ENCODE measurements at regions not wholly inside any gene's neighbourhood (a gene's known extent, or its start where the extent isn't known, plus 50 kb on each side); places are given as distances from the start of the nearest gene placed in this dataset.

- H3K4me3 Mint-ChIP-seq (ENCODE audit: unreplicated experiment) = no peak overlapping the region
- H3K27me3 Mint-ChIP-seq (ENCODE audit: unreplicated experiment) = peaks cover 1% of the 10 kb centered on the region
- TF ChIP-seq, protein P1, sequence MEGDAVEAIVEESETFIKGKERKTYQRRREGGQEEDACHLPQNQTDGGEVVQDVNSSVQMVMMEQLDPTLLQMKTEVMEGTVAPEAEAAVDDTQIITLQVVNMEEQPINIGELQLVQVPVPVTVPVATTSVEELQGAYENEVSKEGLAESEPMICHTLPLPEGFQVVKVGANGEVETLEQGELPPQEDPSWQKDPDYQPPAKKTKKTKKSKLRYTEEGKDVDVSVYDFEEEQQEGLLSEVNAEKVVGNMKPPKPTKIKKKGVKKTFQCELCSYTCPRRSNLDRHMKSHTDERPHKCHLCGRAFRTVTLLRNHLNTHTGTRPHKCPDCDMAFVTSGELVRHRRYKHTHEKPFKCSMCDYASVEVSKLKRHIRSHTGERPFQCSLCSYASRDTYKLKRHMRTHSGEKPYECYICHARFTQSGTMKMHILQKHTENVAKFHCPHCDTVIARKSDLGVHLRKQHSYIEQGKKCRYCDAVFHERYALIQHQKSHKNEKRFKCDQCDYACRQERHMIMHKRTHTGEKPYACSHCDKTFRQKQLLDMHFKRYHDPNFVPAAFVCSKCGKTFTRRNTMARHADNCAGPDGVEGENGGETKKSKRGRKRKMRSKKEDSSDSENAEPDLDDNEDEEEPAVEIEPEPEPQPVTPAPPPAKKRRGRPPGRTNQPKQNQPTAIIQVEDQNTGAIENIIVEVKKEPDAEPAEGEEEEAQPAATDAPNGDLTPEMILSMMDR (IDR thresholded peaks at IDR 0.05; ENCODE audit: unreplicated experiment) = no peak
- no peak for DNase-seq (ENCODE audit: low spot score)
- H3K27ac Mint-ChIP-seq (ENCODE audit: unreplicated experiment) = peak overlapping the region; percentile 45
- no peaks in the 10 kb centered on the region for H3K36me3 Mint-ChIP-seq (ENCODE audit: low read depth, unreplicated experiment)
- peaks cover 7% of the 10 kb centered on the region for H3K4me1 Mint-ChIP-seq (ENCODE audit: unreplicated experiment)
- H3K9me3 Mint-ChIP-seq (ENCODE audit: unreplicated experiment) = no peaks in the 10 kb centered on the region
These were observed 426.1 kb upstream of the CTNND2 start for GRCh38 chr5:12330381-12330780.

- Mint-ChIP-seq H3K4me1 (ENCODE audit: unreplicated experiment) (no peaks in the 10 kb centered on the region), H3K36me3 (ENCODE audit: low read depth, unreplicated experiment) (no peaks in the 10 kb centered on the region), H3K9me3 (ENCODE audit: unreplicated experiment) (no peaks in the 10 kb centered on the region), H3K27ac (ENCODE audit: unreplicated experiment) (no peak overlapping the region), H3K27me3 (ENCODE audit: unreplicated experiment) (peaks cover 2% of the 10 kb centered on the region), H3K4me3 (ENCODE audit: unreplicated experiment) (no peak overlapping the region)
- no peak for DNase-seq (ENCODE audit: low spot score)
- TF ChIP-seq, protein P1 (IDR thresholded peaks at IDR 0.05; ENCODE audit: unreplicated experiment) = no peak
These were observed 419.5 kb upstream of the CTNND2 start for GRCh38 chr5:12323637-12324229.

DNA sequence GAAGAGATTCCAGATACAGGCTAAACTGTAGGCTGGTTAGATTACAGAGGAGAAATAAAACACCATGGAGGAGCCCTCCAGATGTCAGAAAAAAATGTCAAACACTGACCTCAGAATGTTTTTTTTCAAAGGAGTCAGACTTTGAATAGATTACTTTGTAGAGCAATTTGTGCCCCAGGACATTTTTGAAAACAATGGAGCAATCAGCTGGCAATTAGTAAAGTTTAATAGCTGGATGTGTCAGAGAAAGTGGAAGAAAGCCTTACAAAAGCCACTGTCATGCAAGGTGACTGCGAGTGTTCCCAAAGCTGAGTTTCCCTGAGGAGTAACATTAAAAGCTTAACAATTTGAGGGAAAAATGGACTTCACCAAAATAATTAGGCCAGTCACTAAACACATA lies 417.8 kb upstream of the CTNND2 start:
- Mint-ChIP-seq H3K27ac (ENCODE audit: unreplicated experiment) (no peak overlapping the region), H3K9me3 (ENCODE audit: unreplicated experiment) (no peaks in the 10 kb centered on the region), H3K4me1 (ENCODE audit: unreplicated experiment) (peaks cover under 1% of the 10 kb centered on the region), H3K27me3 (ENCODE audit: unreplicated experiment) (peaks cover 2% of the 10 kb centered on the region), H3K4me3 (ENCODE audit: unreplicated experiment) (no peak overlapping the region), H3K36me3 (ENCODE audit: low read depth, unreplicated experiment) (no peaks in the 10 kb centered on the region)
- TF ChIP-seq, protein P1 (IDR thresholded peaks at IDR 0.05; ENCODE audit: unreplicated experiment) = no peak
- no peak for DNase-seq (ENCODE audit: low spot score)

DNA sequence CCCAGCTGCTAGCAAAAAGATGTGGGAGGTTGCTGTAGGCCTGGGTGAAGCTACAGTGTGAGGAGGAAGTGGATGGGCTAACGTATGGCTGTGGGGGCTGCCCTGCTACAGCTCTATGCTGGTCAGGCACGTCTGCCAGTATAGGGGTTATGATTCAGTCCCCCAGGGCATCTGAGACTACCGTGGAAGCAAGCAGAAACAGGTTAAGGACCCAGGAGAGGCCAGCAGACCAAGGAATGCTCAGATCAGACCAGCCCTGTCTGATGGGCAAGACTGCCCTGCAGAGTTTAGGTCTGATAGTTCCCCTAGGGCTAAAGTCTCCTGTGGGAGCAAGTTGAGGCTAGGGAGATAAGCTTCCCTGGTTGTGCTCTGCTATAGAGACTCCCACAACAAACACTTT lies 416.1 kb upstream of the CTNND2 start:
- Mint-ChIP-seq H3K4me3 (ENCODE audit: unreplicated experiment) (no peak overlapping the region), H3K27me3 (ENCODE audit: unreplicated experiment) (peaks cover 2% of the 10 kb centered on the region), H3K36me3 (ENCODE audit: low read depth, unreplicated experiment) (no peaks in the 10 kb centered on the region), H3K27ac (ENCODE audit: unreplicated experiment) (no peak overlapping the region), H3K4me1 (ENCODE audit: unreplicated experiment) (peaks cover 4% of the 10 kb centered on the region), H3K9me3 (ENCODE audit: unreplicated experiment) (no peaks in the 10 kb centered on the region)
- DNase-seq (ENCODE audit: low spot score) = no peak
- TF ChIP-seq, protein P1 (IDR thresholded peaks at IDR 0.05; ENCODE audit: unreplicated experiment) = no peak

DNA sequence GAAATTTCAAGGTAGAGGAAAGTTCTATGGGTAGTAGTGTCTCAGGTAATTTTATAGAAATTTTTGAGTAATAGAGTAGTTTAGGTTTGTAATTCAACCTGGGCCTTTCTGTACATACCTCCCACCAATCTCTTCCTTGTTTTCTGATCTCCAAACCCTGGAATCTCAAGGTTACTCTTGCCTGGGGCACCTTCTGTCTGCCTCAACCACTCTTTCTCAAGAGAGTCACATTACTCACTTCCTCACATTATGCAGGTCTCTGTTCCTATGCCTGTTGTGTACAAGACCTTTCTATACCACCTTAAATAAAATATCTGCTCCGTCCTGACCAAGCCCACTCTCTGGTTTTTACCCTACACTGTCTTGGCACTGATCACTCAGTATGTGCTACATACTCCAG lies 412.6 kb upstream of the CTNND2 start:
- TF ChIP-seq, protein P1 (IDR thresholded peaks at IDR 0.05; ENCODE audit: unreplicated experiment) = no peak

More for the DNA sequence above, 412.6 kb upstream of the CTNND2 start:
- peaks cover 4% of the 10 kb centered on the region for H3K4me1 Mint-ChIP-seq (ENCODE audit: unreplicated experiment)
- H3K9me3 Mint-ChIP-seq (ENCODE audit: unreplicated experiment) = no peaks in the 10 kb centered on the region
- no peak for DNase-seq (ENCODE audit: low spot score)
- peaks cover 2% of the 10 kb centered on the region for H3K27me3 Mint-ChIP-seq (ENCODE audit: unreplicated experiment)
- no peaks in the 10 kb centered on the region for H3K36me3 Mint-ChIP-seq (ENCODE audit: low read depth, unreplicated experiment)
- H3K4me3 Mint-ChIP-seq (ENCODE audit: unreplicated experiment) = no peak overlapping the region
- no peak overlapping the region for H3K27ac Mint-ChIP-seq (ENCODE audit: unreplicated experiment)
